Left ventricle myocardium inferior (tissue), 1 donor: ENCODE measurements at regions not wholly inside any gene's neighbourhood (a gene's known extent, or its start where the extent isn't known, plus 50 kb on each side); places are given as distances from the start of the nearest gene placed in this dataset.

Experiments
- DNase-seq: peaks from one replicate; pipeline ENCODE4 v3.0.0-alpha.2; 2020
- H3K27ac ChIP-seq: fragments of 200-600 bp; replicated peaks from 2 replicates; pipeline ENCODE4 v1.8.0; 2021
- H3K27me3 ChIP-seq: fragments of 200-600 bp; 2 replicates; pipeline ENCODE4 v1.8.0; 2021; ENCODE audit warnings: low read depth
- H3K36me3 ChIP-seq: fragments of 200-600 bp; 2 replicates; pipeline ENCODE4 v1.8.0; 2021
- H3K4me1 ChIP-seq: fragments of 200-600 bp; 2 replicates; pipeline ENCODE4 v1.8.0; 2021
- H3K4me3 ChIP-seq: fragments of 200-600 bp; 2 replicates; pipeline ENCODE4 v1.8.0; 2021; ENCODE audit warnings: mild to moderate bottlenecking, moderate library complexity
- H3K9me3 ChIP-seq: fragments of 200-600 bp; replicated peaks from 2 replicates; pipeline ENCODE4 v1.8.0; 2021
- intact Hi-C: fragments of 100-400 bp; cut with micrococcal nuclease; formaldehyde crosslinking; loops from one replicate; pipeline ENCODE4 v1.11.0; 2022
- TF ChIP-seq, protein P1 (sequence below): fragments of 200-600 bp; IDR thresholded peaks from 2 replicates; pipeline ENCODE4 v1.8.0; 2021; ENCODE audit warnings: antibody characterized with exemption, mild to moderate bottlenecking, borderline replicate concordance
- donor health status: DM: no; HTN: yes; CAD: no; lungs with severe emphysema.

- Histone ChIP-seq H3K36me3 (no peaks in the 10 kb centered on the region), H3K27ac (no peak overlapping the region), H3K4me3 (no peak overlapping the region), H3K4me1 (no peaks in the 10 kb centered on the region), H3K27me3 (no peaks in the 10 kb centered on the region), H3K9me3 (no peaks in the 10 kb centered on the region)
- no peak for DNase-seq
- TF ChIP-seq, protein P1, sequence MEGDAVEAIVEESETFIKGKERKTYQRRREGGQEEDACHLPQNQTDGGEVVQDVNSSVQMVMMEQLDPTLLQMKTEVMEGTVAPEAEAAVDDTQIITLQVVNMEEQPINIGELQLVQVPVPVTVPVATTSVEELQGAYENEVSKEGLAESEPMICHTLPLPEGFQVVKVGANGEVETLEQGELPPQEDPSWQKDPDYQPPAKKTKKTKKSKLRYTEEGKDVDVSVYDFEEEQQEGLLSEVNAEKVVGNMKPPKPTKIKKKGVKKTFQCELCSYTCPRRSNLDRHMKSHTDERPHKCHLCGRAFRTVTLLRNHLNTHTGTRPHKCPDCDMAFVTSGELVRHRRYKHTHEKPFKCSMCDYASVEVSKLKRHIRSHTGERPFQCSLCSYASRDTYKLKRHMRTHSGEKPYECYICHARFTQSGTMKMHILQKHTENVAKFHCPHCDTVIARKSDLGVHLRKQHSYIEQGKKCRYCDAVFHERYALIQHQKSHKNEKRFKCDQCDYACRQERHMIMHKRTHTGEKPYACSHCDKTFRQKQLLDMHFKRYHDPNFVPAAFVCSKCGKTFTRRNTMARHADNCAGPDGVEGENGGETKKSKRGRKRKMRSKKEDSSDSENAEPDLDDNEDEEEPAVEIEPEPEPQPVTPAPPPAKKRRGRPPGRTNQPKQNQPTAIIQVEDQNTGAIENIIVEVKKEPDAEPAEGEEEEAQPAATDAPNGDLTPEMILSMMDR: no peak
- intact Hi-C loops: no loop called here
These were observed 114.0 kb downstream of the PCDH10 start for GRCh38 chr4:133263104-133263503.

- intact Hi-C loops: no loop called here
- no peaks in the 10 kb centered on the region for H3K27me3 ChIP-seq
- DNase-seq: no peak
- H3K36me3 ChIP-seq: no peaks in the 10 kb centered on the region
- H3K4me1 ChIP-seq: no peaks in the 10 kb centered on the region
- no peaks in the 10 kb centered on the region for H3K9me3 ChIP-seq
- no peak overlapping the region for H3K27ac ChIP-seq
- H3K4me3 ChIP-seq: no peak overlapping the region
- TF ChIP-seq, protein P1: no peak
These were observed 98.8 kb downstream of the PCDH10 start for GRCh38 chr4:133247861-133248260.

- Histone ChIP-seq H3K27ac (no peak overlapping the region), H3K4me3 (no peak overlapping the region), H3K9me3 (no peaks in the 10 kb centered on the region), H3K36me3 (no peaks in the 10 kb centered on the region), H3K4me1 (no peaks in the 10 kb centered on the region), H3K27me3 (no peaks in the 10 kb centered on the region)
- TF ChIP-seq, protein P1: no peak
- intact Hi-C loops: no loop called here
- no peak for DNase-seq
These were observed 96.1 kb downstream of the PCDH10 start for GRCh38 chr4:133245226-133245625.
